ENCODE measurements at regions not wholly inside any gene's neighbourhood (a gene's known extent, or its start where the extent isn't known, plus 50 kb on each side); places are given as distances from the start of the nearest gene placed in this dataset.

DNA sequence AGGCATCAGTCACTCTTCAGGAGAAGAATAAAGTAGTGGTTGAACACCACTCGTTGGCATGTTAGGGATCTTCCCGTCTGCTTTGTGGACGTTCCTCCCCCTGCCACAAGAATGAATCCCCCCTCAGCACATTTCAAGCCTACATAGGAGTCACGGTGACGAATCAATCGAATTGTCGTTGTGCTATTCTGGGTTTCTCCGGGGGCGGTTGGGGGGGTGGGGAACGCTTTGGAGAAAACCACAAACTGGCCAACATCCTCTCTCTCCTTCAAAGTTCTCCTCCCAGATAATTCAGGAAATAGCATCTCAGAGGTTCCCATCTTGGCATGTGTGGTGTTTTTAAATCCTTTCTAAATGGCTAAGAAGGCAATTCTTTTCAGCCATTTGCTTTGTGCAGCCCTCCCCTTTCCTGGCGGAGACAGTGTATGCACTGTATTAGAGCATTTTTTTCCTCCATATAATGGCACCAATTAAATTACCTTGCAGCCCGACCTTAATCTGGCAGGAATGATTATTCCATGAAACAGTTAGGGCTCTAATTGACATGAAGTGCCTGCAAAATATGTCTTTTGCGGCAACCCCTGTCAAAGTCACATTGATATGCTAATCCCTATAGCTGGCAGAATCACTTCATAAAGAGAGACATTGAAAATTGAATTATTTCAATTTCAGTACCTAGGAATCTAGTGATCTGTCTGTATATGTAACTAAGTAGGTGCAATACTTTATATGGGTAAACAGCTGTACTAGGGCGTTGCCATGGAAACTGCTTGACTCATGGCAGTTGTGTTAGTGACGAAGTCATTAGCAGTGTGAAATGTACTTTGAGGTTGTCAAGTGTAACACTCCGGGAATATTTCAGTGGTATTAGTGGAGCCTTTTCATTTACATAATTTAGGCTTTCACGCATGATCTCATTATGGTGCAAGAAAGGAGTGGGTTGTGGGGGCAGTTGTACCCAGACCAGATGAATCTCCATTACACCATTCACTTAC, 323.4 kb upstream of the SLC14A2 start:
- TF ChIP-seq ZBTB21 (tag by site-specific recombination; IDR thresholded peaks at IDR 0.05) (no peak), ZNF596 (tag by site-specific recombination; IDR thresholded peaks at IDR 0.05) (no peak), AEBP2 (tag by site-specific recombination; IDR thresholded peaks at IDR 0.05; ENCODE audit: borderline replicate concordance) (no peak), ZBTB8A (tag by site-specific recombination; IDR thresholded peaks at IDR 0.05) (no peak), ZNF664 (tag by site-specific recombination; IDR thresholded peaks at IDR 0.05) (no peak), ZFP37 (tag by site-specific recombination; IDR thresholded peaks at IDR 0.05) (no peak), ZNF18 (tag by site-specific recombination; IDR thresholded peaks at IDR 0.05) (no peak), ZNF146 (tag by site-specific recombination; IDR thresholded peaks at IDR 0.05) (no peak), ZBTB20 (tag by site-specific recombination; IDR thresholded peaks at IDR 0.05) (no peak)

All from HEK293 (cell line).